GM23248 (cell line): ENCODE measurements at regions not wholly inside any gene's neighbourhood (a gene's known extent, or its start where the extent isn't known, plus 50 kb on each side); places are given as distances from the start of the nearest gene placed in this dataset.

Experiments
- EZH2 ChIP-seq: fragments of 200-600 bp; sonication (generic); IDR thresholded peaks from 2 replicates; pipeline ENCODE4 v1.6.1; 2018; ENCODE audit warnings: antibody characterized with exemption, mild to moderate bottlenecking; ENCODE audit not compliant: insufficient read depth, poor library complexity, severe bottlenecking
- EZH2phosphoT487 ChIP-seq: fragments of 200-600 bp; sonication (generic); IDR thresholded peaks from 2 replicates; pipeline ENCODE4 v1.6.1; 2018; ENCODE audit warnings: antibody characterized with exemption, moderate library complexity, mild to moderate bottlenecking, low read depth; ENCODE audit not compliant: insufficient read depth

DNA sequence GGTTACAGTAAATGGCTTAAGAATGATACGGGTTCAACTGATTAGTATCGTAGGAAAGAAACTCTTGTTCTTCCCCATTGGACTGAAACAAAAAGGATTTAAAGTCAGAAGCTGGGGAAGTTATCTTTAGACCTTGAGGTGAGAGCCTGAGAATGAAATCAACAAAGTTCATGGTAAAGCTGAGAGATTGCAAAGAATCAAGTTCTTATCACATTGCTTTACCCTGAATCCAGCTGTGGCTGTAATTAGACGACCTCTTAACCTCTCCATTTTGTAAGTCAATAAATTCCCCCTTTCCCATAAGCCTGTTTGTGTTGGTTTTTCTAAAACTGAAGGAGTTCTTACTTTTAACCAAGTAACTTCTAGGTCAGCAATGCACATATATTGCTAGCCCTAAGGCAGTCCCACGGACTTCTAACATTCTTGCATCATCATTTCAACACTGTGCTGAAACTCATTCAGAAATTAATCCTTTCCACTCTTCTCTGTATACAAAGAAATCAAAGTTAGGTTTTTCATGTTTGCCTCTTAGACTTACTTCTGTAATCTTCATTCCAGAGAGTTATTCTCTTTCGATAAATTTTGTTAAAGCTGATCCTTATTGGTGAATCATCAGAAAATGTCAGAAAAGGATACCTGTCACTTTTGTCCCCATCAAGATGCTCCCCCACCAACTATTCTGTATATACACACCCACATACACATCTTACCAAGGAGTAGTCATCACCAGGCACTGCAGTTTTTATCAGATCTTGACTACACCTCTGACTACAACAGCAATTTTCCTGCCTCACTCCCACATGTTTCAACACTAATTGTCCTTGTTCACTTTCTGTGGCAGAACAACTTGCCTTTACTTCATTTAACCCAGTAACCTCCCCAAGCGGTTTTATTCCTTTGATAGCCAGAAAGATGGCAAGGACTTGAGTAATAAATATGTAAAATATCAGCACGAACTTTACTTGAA lies 77.9 kb upstream of the STK26 start:
- no peak for TF ChIP-seq EZH2phosphoT487
- TF ChIP-seq EZH2, result no peak
